PC-3 (cell line): ENCODE measurements at regions not wholly inside any gene's neighbourhood (a gene's known extent, or its start where the extent isn't known, plus 50 kb on each side); places are given as distances from the start of the nearest gene placed in this dataset.

ENCODE experiments used
- CTCF ChIP-seq: fragments of 300-600 bp; sonication (generic); conservative IDR thresholded peaks from 2 replicates; pipeline ENCODE4 v1.5.1; 2017; ENCODE audit warnings: antibody characterized with exemption, low read depth, mild to moderate bottlenecking, low read length
- EZH2 ChIP-seq: fragments of 300-600 bp; sonication (generic); IDR thresholded peaks from one replicate; pipeline ENCODE4 v1.6.1; 2017; ENCODE audit warnings: antibody characterized with exemption, mild to moderate bottlenecking, low read length; ENCODE audit not compliant: unreplicated experiment

GRCh38 chr3:194990454-194991337, 280.3 kb downstream of the XXYLT1 start:
- TF ChIP-seq CTCF = no peak
- no peak for TF ChIP-seq EZH2
